Neural progenitor cell (in vitro differentiated cells): ENCODE measurements at regions not wholly inside any gene's neighbourhood (a gene's known extent, or its start where the extent isn't known, plus 50 kb on each side); places are given as distances from the start of the nearest gene placed in this dataset.

ENCODE experiments used
- DNase-seq: peaks from one replicate; pipeline ENCODE4 v3.0.0-alpha.2; 2016; ENCODE audit warnings: low spot score
- H2AFZ ChIP-seq: fragments of 200-600 bp; sonication (generic); replicated peaks from 2 replicates; pipeline ENCODE4 v1.6.1; 2016; ENCODE audit warnings: antibody characterized with exemption
- H3F3A ChIP-seq: fragments of 200-600 bp; sonication (generic); 2 replicates; pipeline ENCODE4 v1.6.1; 2016; ENCODE audit warnings: antibody characterized with exemption, low read depth
- H3K27ac ChIP-seq: fragments of 200-600 bp; sonication (generic); 2 replicates; pipeline ENCODE4 v1.5.1; 2016; ENCODE audit warnings: mild to moderate bottlenecking
- H3K27me3 ChIP-seq: fragments of 200-600 bp; sonication (generic); 2 replicates; pipeline ENCODE4 v1.6.1; 2016; ENCODE audit warnings: mild to moderate bottlenecking, moderate library complexity
- H3K36me3 ChIP-seq: fragments of 200-600 bp; sonication (generic); 2 replicates; pipeline ENCODE4 v1.5.1; 2016
- H3K4me1 ChIP-seq: fragments of 200-600 bp; sonication (generic); 2 replicates; pipeline ENCODE4 v1.6.1; 2016; ENCODE audit warnings: mixed run types
- H3K4me2 ChIP-seq: fragments of 200-600 bp; sonication (generic); 2 replicates; pipeline ENCODE4 v1.6.1; 2016
- H3K4me3 ChIP-seq: fragments of 200-600 bp; sonication (generic); 2 replicates; pipeline ENCODE4 v1.5.1; 2016
- H3K79me2 ChIP-seq: fragments of 200-600 bp; sonication (generic); 2 replicates; pipeline ENCODE4 v1.6.1; 2016; ENCODE audit warnings: low read depth
- H3K9ac ChIP-seq: fragments of 200-600 bp; sonication (generic); 2 replicates; pipeline ENCODE4 v1.6.1; 2016
- H3K9me3 ChIP-seq: fragments of 200-600 bp; sonication (generic); 2 replicates; pipeline ENCODE4 v1.5.1; 2016; ENCODE audit warnings: low read depth
- H4K20me1 ChIP-seq: fragments of 200-600 bp; sonication (generic); 2 replicates; pipeline ENCODE4 v1.6.1; 2016; ENCODE audit warnings: low read depth
- H3K27ac Mint-ChIP-seq: 3 replicates; pipeline ENCODE4 v1.8.0; 2021; ENCODE audit warnings: mixed read lengths
- H3K27me3 Mint-ChIP-seq: 2 replicates; pipeline ENCODE4 v1.8.0; 2022; ENCODE audit warnings: low read depth, mild to moderate bottlenecking, inconsistent platforms, moderate library complexity, mixed read lengths; ENCODE audit not compliant: insufficient read depth
- H3K36me3 Mint-ChIP-seq: 3 replicates; pipeline ENCODE4 v1.8.0; 2021; ENCODE audit warnings: mixed read lengths
- H3K4me1 Mint-ChIP-seq: 3 replicates; pipeline ENCODE4 v1.8.0; 2021; ENCODE audit warnings: mixed read lengths
- H3K4me3 Mint-ChIP-seq: 3 replicates; pipeline ENCODE4 v1.8.0; 2021; ENCODE audit warnings: mild to moderate bottlenecking, moderate library complexity, mixed read lengths
- H3K9me3 Mint-ChIP-seq: 3 replicates; pipeline ENCODE4 v1.8.0; 2020; ENCODE audit warnings: mixed read lengths
- CTCF ChIP-seq: fragments of 200-600 bp; sonication (generic); IDR thresholded peaks from 2 replicates; pipeline ENCODE4 v1.5.1; 2017; ENCODE audit warnings: antibody characterized with exemption, mild to moderate bottlenecking
- EZH2 ChIP-seq: fragments of 200-600 bp; sonication (generic); IDR thresholded peaks from 2 replicates; pipeline ENCODE4 v1.6.1; 2017; ENCODE audit warnings: antibody characterized with exemption, mild to moderate bottlenecking, moderate library complexity
- EZH2phosphoT487 ChIP-seq: fragments of 200-600 bp; sonication (generic); IDR thresholded peaks from 2 replicates; pipeline ENCODE4 v1.6.1; 2017; ENCODE audit warnings: antibody characterized with exemption

- no peak for TF ChIP-seq CTCF
- H3K27me3 ChIP-seq, result no peaks in the 10 kb centered on the region
- H3K9me3 ChIP-seq, result no peaks in the 10 kb centered on the region
- Mint-ChIP-seq H3K36me3 (no peaks in the 10 kb centered on the region), H3K4me3 (no peak overlapping the region), H3K9me3 (no peaks in the 10 kb centered on the region), H3K27ac (no peak overlapping the region), H3K4me1 (peaks cover 2% of the 10 kb centered on the region), H3K27me3 (peaks cover 3% of the 10 kb centered on the region)
- no peaks in the 10 kb centered on the region for H4K20me1 ChIP-seq
- no peaks in the 10 kb centered on the region for H3K4me1 ChIP-seq
- H3K79me2 ChIP-seq, result no peaks in the 10 kb centered on the region
- H3K4me3 ChIP-seq, result no peak overlapping the region
- no peak overlapping the region for H2AFZ ChIP-seq
- H3K27ac ChIP-seq, result no peak overlapping the region
- DNase-seq, result no peak
- H3F3A ChIP-seq, result no peaks in the 10 kb centered on the region
- H3K9ac ChIP-seq, result no peak overlapping the region
- no peaks in the 10 kb centered on the region for H3K36me3 ChIP-seq
- no peak overlapping the region for H3K4me2 ChIP-seq
Observed at GRCh38 chr9:108336575-108336974, 519.2 kb downstream of the ACTL7B start.

GRCh38 chr9:108333530-108333983, 522.2 kb downstream of the ACTL7B start:
- Histone ChIP-seq H3K4me1 (no peaks in the 10 kb centered on the region), H2AFZ (no peak overlapping the region), H3K79me2 (no peaks in the 10 kb centered on the region), H3K9ac (no peak overlapping the region), H3K9me3 (no peaks in the 10 kb centered on the region), H4K20me1 (no peaks in the 10 kb centered on the region), H3K4me3 (no peak overlapping the region), H3K27ac (no peak overlapping the region), H3K27me3 (no peaks in the 10 kb centered on the region), H3K36me3 (no peaks in the 10 kb centered on the region), H3K4me2 (no peak overlapping the region), H3F3A (no peaks in the 10 kb centered on the region)
- H3K27ac Mint-ChIP-seq, result no peak overlapping the region
- no peaks in the 10 kb centered on the region for H3K36me3 Mint-ChIP-seq
- TF ChIP-seq EZH2 (no peak), EZH2phosphoT487 (no peak), CTCF (no peak)
- peaks cover 2% of the 10 kb centered on the region for H3K4me1 Mint-ChIP-seq
- no peak for DNase-seq
- H3K9me3 Mint-ChIP-seq, result peaks cover 3% of the 10 kb centered on the region
- no peak overlapping the region for H3K4me3 Mint-ChIP-seq
- H3K27me3 Mint-ChIP-seq, result no peaks in the 10 kb centered on the region

GRCh38 chr9:108331596-108331995, 524.2 kb downstream of the ACTL7B start:
- TF ChIP-seq EZH2, result no peak
- TF ChIP-seq CTCF, result no peak
- no peak for TF ChIP-seq EZH2phosphoT487
- H3K36me3 ChIP-seq, result no peaks in the 10 kb centered on the region
- Mint-ChIP-seq H3K27ac (no peak overlapping the region), H3K4me1 (peaks cover 2% of the 10 kb centered on the region), H3K9me3 (peaks cover 15% of the 10 kb centered on the region), H3K27me3 (no peaks in the 10 kb centered on the region), H3K36me3 (no peaks in the 10 kb centered on the region), H3K4me3 (no peak overlapping the region)
- no peak overlapping the region for H2AFZ ChIP-seq
- no peak overlapping the region for H3K4me3 ChIP-seq
- H3F3A ChIP-seq, result no peaks in the 10 kb centered on the region
- H3K9me3 ChIP-seq, result no peaks in the 10 kb centered on the region
- H3K4me1 ChIP-seq, result no peaks in the 10 kb centered on the region
- no peaks in the 10 kb centered on the region for H4K20me1 ChIP-seq
- no peaks in the 10 kb centered on the region for H3K79me2 ChIP-seq
- H3K27me3 ChIP-seq, result no peaks in the 10 kb centered on the region
- no peak overlapping the region for H3K27ac ChIP-seq
- H3K9ac ChIP-seq, result no peak overlapping the region
- H3K4me2 ChIP-seq, result no peak overlapping the region
- DNase-seq, result no peak

GRCh38 chr9:108325406-108325805, 530.4 kb downstream of the ACTL7B start:
- H3K4me1 Mint-ChIP-seq, result no peaks in the 10 kb centered on the region
- no peaks in the 10 kb centered on the region for H3K27me3 ChIP-seq
- no peak overlapping the region for H3K27ac Mint-ChIP-seq
- H3F3A ChIP-seq, result no peaks in the 10 kb centered on the region
- H3K27me3 Mint-ChIP-seq, result no peaks in the 10 kb centered on the region
- H3K9ac ChIP-seq, result no peak overlapping the region
- H3K36me3 ChIP-seq, result no peaks in the 10 kb centered on the region
- H2AFZ ChIP-seq, result no peak overlapping the region
- no peak overlapping the region for H3K4me3 ChIP-seq
- DNase-seq, result no peak
- TF ChIP-seq EZH2 (no peak), CTCF (no peak), EZH2phosphoT487 (no peak)
- no peaks in the 10 kb centered on the region for H3K36me3 Mint-ChIP-seq
- no peaks in the 10 kb centered on the region for H3K79me2 ChIP-seq
- H3K9me3 ChIP-seq, result no peaks in the 10 kb centered on the region
- H3K4me3 Mint-ChIP-seq, result no peak overlapping the region
- H4K20me1 ChIP-seq, result no peaks in the 10 kb centered on the region
- H3K9me3 Mint-ChIP-seq, result peaks cover 20% of the 10 kb centered on the region
- no peaks in the 10 kb centered on the region for H3K4me1 ChIP-seq
- no peak overlapping the region for H3K4me2 ChIP-seq
- no peak overlapping the region for H3K27ac ChIP-seq
